ENCODE measurements at regions not wholly inside any gene's neighbourhood (a gene's known extent, or its start where the extent isn't known, plus 50 kb on each side); places are given as distances from the start of the nearest gene placed in this dataset.
"Not testable (repeated sequence)": the region's sequence is repeated elsewhere in the genome, so short reads cannot be mapped to it uniquely, and the experiment has no call there.

GRCh38 chr2:131717907-131718306, 190.2 kb downstream of the CCDC74A start:
- peaks cover 0 to 17% (median 6%) of the 10 kb centered on the region in 7 donors for H3K9me3 Mint-ChIP-seq
- H3K36me3 Mint-ChIP-seq; H3K4me3 Mint-ChIP-seq; H3K27me3 Mint-ChIP-seq (ENCODE audit: low read depth in 3 of 3); H3K4me1 ChIP-seq (ENCODE audit: control insufficient read depth in 1 of 2, insufficient read depth in 2 of 2, low read length in 2 of 2); H3K36me3 ChIP-seq (replicated peaks in 1 of 2; ENCODE audit: control insufficient read depth in 1 of 2, insufficient read depth in 2 of 2, low read length in 2 of 2); H2AFZ ChIP-seq (ENCODE audit: insufficient read depth, low read depth, low read length, poor library complexity, severe bottlenecking); H3K4me2 ChIP-seq (replicated peaks; ENCODE audit: extremely low read depth, low read length, poor library complexity, severe bottlenecking); H3K79me2 ChIP-seq (ENCODE audit: insufficient read depth, low read length); H3K4me1 Mint-ChIP-seq; H3K9me3 ChIP-seq (replicated peaks in 1 of 2; ENCODE audit: control insufficient read depth in 1 of 2, insufficient read depth in 1 of 2, low read length in 2 of 2); intact Hi-C loops (cut with micrococcal nuclease); H3K27ac ChIP-seq (ENCODE audit: low read depth in 1 of 2, low read length in 2 of 2); H3K9ac ChIP-seq (ENCODE audit: insufficient read depth, low read length, poor library complexity, severe bottlenecking); H3K27ac Mint-ChIP-seq; H3K4me3 ChIP-seq (replicated peaks in 1 of 3; ENCODE audit: low read depth in 2 of 3, low read length in 3 of 3); H3K27me3 ChIP-seq (ENCODE audit: control insufficient read depth in 2 of 2, insufficient read depth in 2 of 2, low read length in 2 of 2); DNase-seq; H4K20me1 ChIP-seq (ENCODE audit: insufficient read depth, low read length): not testable (repeated sequence)

- H3K27ac Mint-ChIP-seq = peak overlapping the region in 1 of 7 donors; percentile 22
- 100% methylated on average over 1 of the region's 6 CpGs for WGBS (ENCODE audit: insufficient coverage)
Measured at GRCh38 chr2:131721163-131721562, 193.5 kb downstream of the CCDC74A start.

GRCh38 chr2:131722256-131722655, 194.6 kb downstream of the CCDC74A start:
- intact Hi-C loops (cut with micrococcal nuclease) = not testable (repeated sequence)

More at GRCh38 chr2:131721163-131721562, 193.5 kb downstream of the CCDC74A start:
- H3K4me3 ChIP-seq (replicated peaks in 1 of 3; ENCODE audit: low read depth in 2 of 3, low read length in 3 of 3); H4K20me1 ChIP-seq (ENCODE audit: insufficient read depth, low read length); H3K27me3 ChIP-seq (ENCODE audit: control insufficient read depth in 2 of 2, insufficient read depth in 2 of 2, low read length in 2 of 2); H3K9ac ChIP-seq (ENCODE audit: insufficient read depth, low read length, poor library complexity, severe bottlenecking); H3K9me3 ChIP-seq (replicated peaks in 1 of 2; ENCODE audit: control insufficient read depth in 1 of 2, insufficient read depth in 1 of 2, low read length in 2 of 2); H3K36me3 ChIP-seq (replicated peaks in 1 of 2; ENCODE audit: control insufficient read depth in 1 of 2, insufficient read depth in 2 of 2, low read length in 2 of 2); H3K4me1 ChIP-seq (ENCODE audit: control insufficient read depth in 1 of 2, insufficient read depth in 2 of 2, low read length in 2 of 2); intact Hi-C loops (cut with micrococcal nuclease); H2AFZ ChIP-seq (ENCODE audit: insufficient read depth, low read depth, low read length, poor library complexity, severe bottlenecking); H3K79me2 ChIP-seq (ENCODE audit: insufficient read depth, low read length); H3K4me2 ChIP-seq (replicated peaks; ENCODE audit: extremely low read depth, low read length, poor library complexity, severe bottlenecking); H3K36me3 Mint-ChIP-seq; H3K4me3 Mint-ChIP-seq; H3K27me3 Mint-ChIP-seq (ENCODE audit: low read depth in 3 of 3); H3K4me1 Mint-ChIP-seq; DNase-seq; H3K27ac ChIP-seq (ENCODE audit: low read depth in 1 of 2, low read length in 2 of 2): not testable (repeated sequence)
- H3K9me3 Mint-ChIP-seq = peaks cover 3 to 15% (median 8%) of the 10 kb centered on the region in 7 donors

More at GRCh38 chr2:131722256-131722655, 194.6 kb downstream of the CCDC74A start:
- H3K27me3 ChIP-seq (ENCODE audit: control insufficient read depth in 2 of 2, insufficient read depth in 2 of 2, low read length in 2 of 2); H3K27ac Mint-ChIP-seq; H3K9me3 ChIP-seq (replicated peaks in 1 of 2; ENCODE audit: control insufficient read depth in 1 of 2, insufficient read depth in 1 of 2, low read length in 2 of 2); H3K4me3 ChIP-seq (replicated peaks in 1 of 3; ENCODE audit: low read depth in 2 of 3, low read length in 3 of 3); H3K27me3 Mint-ChIP-seq (ENCODE audit: low read depth in 3 of 3); DNase-seq; H3K9ac ChIP-seq (ENCODE audit: insufficient read depth, low read length, poor library complexity, severe bottlenecking); H3K36me3 ChIP-seq (replicated peaks in 1 of 2; ENCODE audit: control insufficient read depth in 1 of 2, insufficient read depth in 2 of 2, low read length in 2 of 2); H2AFZ ChIP-seq (ENCODE audit: insufficient read depth, low read depth, low read length, poor library complexity, severe bottlenecking); H3K27ac ChIP-seq (ENCODE audit: low read depth in 1 of 2, low read length in 2 of 2); H4K20me1 ChIP-seq (ENCODE audit: insufficient read depth, low read length); H3K4me1 ChIP-seq (ENCODE audit: control insufficient read depth in 1 of 2, insufficient read depth in 2 of 2, low read length in 2 of 2); H3K4me3 Mint-ChIP-seq; H3K36me3 Mint-ChIP-seq; H3K4me2 ChIP-seq (replicated peaks; ENCODE audit: extremely low read depth, low read length, poor library complexity, severe bottlenecking); H3K79me2 ChIP-seq (ENCODE audit: insufficient read depth, low read length); H3K4me1 Mint-ChIP-seq: not testable (repeated sequence)
- H3K9me3 Mint-ChIP-seq = peaks cover 3 to 12% (median 8%) of the 10 kb centered on the region in 7 donors
- WGBS (ENCODE audit: insufficient coverage) = no CpG with 5 or more reads among the region's 2 CpGs
